ENCODE measurements at regions not wholly inside any gene's neighbourhood (a gene's known extent, or its start where the extent isn't known, plus 50 kb on each side); places are given as distances from the start of the nearest gene placed in this dataset.

DNA sequence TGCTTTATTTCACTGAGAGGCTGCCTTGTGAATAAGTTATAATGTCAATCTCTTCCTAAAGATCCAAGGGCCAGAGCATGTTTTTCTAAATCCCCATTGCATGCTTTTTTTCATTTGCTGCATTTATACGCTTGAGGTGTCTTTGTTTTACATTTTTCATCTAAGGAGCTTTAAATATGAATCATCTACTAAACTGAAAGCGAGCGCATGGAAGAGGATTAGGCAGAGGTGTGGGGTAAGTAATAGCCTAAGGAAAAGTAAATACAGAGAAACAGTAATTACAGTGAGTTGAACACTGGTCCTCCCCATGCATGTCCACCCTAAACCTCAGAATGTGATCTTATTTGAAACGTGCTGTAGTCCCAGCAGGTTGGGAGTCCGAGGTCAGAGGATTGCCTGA is 76.4 kb upstream of the METAP2 start:
- Histone ChIP-seq H3K4me1 (no peaks in the 10 kb centered on the region), H3K27ac (no peak overlapping the region), H3K4me3 (no peak overlapping the region), H3K36me3 (no peaks in the 10 kb centered on the region), H3K9me3 (no peaks in the 10 kb centered on the region), H3K27me3 (no peaks in the 10 kb centered on the region)
- DNase-seq: no peak
- TF ChIP-seq POLR2A (IDR thresholded peaks at IDR 0.05): no peak
- TF ChIP-seq, protein P1, sequence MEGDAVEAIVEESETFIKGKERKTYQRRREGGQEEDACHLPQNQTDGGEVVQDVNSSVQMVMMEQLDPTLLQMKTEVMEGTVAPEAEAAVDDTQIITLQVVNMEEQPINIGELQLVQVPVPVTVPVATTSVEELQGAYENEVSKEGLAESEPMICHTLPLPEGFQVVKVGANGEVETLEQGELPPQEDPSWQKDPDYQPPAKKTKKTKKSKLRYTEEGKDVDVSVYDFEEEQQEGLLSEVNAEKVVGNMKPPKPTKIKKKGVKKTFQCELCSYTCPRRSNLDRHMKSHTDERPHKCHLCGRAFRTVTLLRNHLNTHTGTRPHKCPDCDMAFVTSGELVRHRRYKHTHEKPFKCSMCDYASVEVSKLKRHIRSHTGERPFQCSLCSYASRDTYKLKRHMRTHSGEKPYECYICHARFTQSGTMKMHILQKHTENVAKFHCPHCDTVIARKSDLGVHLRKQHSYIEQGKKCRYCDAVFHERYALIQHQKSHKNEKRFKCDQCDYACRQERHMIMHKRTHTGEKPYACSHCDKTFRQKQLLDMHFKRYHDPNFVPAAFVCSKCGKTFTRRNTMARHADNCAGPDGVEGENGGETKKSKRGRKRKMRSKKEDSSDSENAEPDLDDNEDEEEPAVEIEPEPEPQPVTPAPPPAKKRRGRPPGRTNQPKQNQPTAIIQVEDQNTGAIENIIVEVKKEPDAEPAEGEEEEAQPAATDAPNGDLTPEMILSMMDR (IDR thresholded peaks at IDR 0.05): no peak

DNA sequence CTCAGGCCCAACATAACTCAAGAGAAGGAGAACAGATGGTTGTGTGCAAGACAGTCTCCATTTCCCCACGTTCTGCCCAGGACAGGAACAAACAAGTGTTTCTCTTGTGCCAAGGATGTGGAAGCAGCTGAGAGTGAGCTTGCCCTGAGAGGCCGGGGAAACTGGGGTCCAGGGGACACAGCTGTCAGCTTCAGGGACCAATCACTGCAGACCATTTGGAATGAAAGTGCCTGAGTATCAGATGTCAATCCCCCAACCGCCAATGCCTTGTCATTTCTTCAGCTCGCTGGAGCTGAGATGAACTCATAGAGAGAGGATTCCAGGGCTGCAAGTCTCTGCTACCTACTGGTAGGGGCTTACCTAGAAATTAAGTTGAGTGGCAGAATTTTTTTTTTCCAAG is 71.9 kb upstream of the METAP2 start:
- TF ChIP-seq, protein P1 (IDR thresholded peaks at IDR 0.05): no peak
- no peak for TF ChIP-seq POLR2A (IDR thresholded peaks at IDR 0.05)
- H3K4me3 ChIP-seq: no peak overlapping the region

DNA sequence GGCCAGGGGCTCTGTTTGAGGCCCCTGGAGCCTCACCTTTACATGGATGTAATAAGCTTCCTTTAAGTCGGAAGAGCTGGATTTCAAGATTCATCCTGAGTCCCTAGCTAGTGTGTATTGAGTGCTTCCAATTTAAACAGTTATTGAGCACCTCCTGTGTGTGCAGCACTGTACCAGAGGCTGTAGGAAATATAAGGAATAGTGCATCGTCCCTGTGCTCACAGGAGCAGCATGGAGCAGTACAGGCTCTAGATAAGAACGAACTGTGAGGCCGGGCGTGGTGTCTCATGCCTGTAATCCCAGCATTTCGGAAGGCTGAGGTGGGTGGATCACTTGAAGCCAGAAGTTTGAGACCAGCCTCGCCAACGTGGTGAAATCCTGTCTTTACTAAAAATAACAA is 65.8 kb upstream of the METAP2 start:
- Histone ChIP-seq H3K27ac (no peak overlapping the region), H3K27me3 (no peaks in the 10 kb centered on the region), H3K4me1 (no peaks in the 10 kb centered on the region), H3K4me3 (no peak overlapping the region), H3K9me3 (no peaks in the 10 kb centered on the region), H3K36me3 (no peaks in the 10 kb centered on the region)
- TF ChIP-seq POLR2A (IDR thresholded peaks at IDR 0.05): no peak
- TF ChIP-seq, protein P1 (IDR thresholded peaks at IDR 0.05): no peak
- no peak for DNase-seq

More for the DNA sequence above, 71.9 kb upstream of the METAP2 start:
- H3K27me3 ChIP-seq: no peaks in the 10 kb centered on the region
- H3K9me3 ChIP-seq: no peaks in the 10 kb centered on the region
- no peaks in the 10 kb centered on the region for H3K4me1 ChIP-seq
- no peak overlapping the region for H3K27ac ChIP-seq
- no peaks in the 10 kb centered on the region for H3K36me3 ChIP-seq
- no peak for DNase-seq

DNA sequence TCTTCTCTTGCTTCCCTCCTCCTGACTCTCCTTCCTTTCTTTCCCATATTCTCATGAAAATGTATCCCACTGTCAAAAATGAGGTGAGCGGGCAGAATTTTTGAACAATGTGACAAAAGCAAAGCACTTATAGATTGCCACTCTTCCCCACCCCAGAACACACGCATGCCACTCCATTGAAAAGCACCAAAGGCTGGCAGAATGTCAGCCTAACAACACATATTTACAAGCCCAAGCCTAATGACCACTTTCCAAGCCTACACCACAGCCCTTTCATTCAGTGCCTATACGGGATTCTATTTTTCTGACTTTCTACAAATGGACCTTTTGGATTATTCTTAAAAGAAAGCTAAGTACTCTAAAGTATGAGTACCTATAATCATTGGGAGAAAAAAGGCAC is 62.9 kb upstream of the METAP2 start:
- no peak overlapping the region for H3K27ac ChIP-seq
- H3K36me3 ChIP-seq: no peaks in the 10 kb centered on the region
- no peak for TF ChIP-seq POLR2A (IDR thresholded peaks at IDR 0.05)
- TF ChIP-seq, protein P1 (IDR thresholded peaks at IDR 0.05): no peak
- H3K4me3 ChIP-seq: no peak overlapping the region
- DNase-seq: no peak
- no peaks in the 10 kb centered on the region for H3K9me3 ChIP-seq
- H3K4me1 ChIP-seq: no peaks in the 10 kb centered on the region
- H3K27me3 ChIP-seq: no peaks in the 10 kb centered on the region

GRCh38 chr12:95411466-95411865 is 62.5 kb upstream of the METAP2 start:
- Histone ChIP-seq H3K27ac (no peak overlapping the region), H3K36me3 (no peaks in the 10 kb centered on the region), H3K27me3 (no peaks in the 10 kb centered on the region), H3K4me1 (no peaks in the 10 kb centered on the region), H3K9me3 (no peaks in the 10 kb centered on the region), H3K4me3 (no peak overlapping the region)
- no peak for DNase-seq
- TF ChIP-seq POLR2A (IDR thresholded peaks at IDR 0.05): no peak
- TF ChIP-seq, protein P1 (IDR thresholded peaks at IDR 0.05): no peak
